GM21717 (cell line): ENCODE measurements at regions not wholly inside any gene's neighbourhood (a gene's known extent, or its start where the extent isn't known, plus 50 kb on each side); places are given as distances from the start of the nearest gene placed in this dataset.

ENCODE experiments used
- ATAC-seq: cut with Tn5 transposase; IDR thresholded peaks from one replicate; pipeline ENCODE4 v1.9.1; 2021; ENCODE audit warnings: mild to moderate bottlenecking, moderate library complexity; ENCODE audit not compliant: unreplicated experiment

DNA sequence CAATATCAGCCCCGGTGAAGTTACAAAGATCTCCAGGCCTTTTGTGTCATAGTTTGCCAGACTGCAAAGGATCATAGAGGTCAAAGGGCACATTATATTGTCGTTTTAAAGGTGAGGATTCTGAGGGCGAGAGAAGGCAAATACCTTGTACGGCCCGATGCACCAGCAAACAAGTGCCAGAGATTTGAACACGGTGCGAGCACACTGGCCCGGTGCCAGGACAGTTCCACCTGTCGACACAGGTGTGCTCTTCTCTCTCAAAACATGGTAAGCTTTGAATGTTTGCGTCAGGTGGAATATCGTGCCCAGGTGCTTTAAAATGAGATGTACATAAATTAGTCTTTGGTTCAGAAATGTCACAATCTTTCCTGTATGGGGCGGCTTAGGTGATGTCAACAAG is 776.1 kb upstream of the ID2 start:
- ATAC-seq: no peak

DNA sequence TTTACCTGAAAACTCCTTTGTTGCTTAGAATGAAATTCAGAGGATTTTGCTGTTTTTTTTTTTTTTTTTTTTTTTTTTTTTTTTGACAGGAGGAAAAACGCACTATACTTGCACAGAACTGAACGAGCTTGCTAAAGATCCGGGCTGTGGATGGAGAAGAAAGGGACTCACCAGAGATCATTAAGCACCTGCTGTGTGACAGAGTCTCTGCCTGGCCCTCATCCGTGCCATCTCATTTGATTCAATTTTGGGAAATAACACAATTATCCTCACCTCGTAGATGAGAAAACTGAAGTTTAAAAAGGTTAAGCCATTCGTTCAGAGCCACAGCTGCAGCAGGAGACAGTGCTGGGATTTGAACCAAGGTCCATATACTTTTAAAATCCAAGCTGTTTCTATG is 775.4 kb upstream of the ID2 start:
- no peak for ATAC-seq

DNA sequence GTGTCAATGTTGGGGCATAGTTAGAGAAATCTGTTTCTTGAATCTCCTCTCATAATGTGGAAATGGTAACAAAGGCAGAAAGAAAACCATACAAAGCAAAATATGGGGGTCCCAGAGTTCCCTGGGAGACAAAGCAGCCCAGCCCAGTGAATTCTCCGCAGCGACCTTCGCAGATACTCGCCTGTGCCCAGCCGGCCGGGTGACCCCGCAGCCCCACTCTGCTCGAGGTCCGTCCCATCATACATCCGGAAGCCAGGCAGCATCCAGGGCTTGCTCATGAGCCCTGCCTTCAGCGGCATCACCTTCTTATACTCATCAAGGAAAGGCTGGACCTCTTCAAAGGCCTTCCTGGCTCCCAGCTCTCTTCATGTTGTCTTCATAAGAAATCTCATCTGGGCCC is 774.8 kb upstream of the ID2 start:
- no peak for ATAC-seq

- ATAC-seq: no peak
These were observed 771.1 kb upstream of the ID2 start for GRCh38 chr2:7910752-7911151.

DNA sequence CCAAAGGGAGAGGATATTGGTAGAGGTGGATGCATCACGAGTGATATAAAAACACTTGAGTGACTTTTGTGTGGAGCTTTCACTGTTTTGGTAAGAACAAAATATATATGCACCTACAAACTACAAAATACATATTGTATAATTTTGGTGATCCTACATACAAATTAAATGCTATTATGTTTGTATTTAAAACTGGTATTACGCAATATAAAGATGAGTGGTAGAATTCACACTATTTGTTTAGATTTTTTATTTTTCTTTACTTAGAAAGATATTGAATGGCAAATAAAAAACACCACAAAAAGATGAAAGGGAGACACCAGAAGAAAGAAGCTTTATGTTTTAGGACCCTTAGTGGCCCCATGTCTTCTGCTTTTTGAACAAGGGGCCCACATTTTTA is 770.7 kb upstream of the ID2 start:
- ATAC-seq: no peak

GRCh38 chr2:7913974-7914373 is 767.9 kb upstream of the ID2 start:
- ATAC-seq: no peak

DNA sequence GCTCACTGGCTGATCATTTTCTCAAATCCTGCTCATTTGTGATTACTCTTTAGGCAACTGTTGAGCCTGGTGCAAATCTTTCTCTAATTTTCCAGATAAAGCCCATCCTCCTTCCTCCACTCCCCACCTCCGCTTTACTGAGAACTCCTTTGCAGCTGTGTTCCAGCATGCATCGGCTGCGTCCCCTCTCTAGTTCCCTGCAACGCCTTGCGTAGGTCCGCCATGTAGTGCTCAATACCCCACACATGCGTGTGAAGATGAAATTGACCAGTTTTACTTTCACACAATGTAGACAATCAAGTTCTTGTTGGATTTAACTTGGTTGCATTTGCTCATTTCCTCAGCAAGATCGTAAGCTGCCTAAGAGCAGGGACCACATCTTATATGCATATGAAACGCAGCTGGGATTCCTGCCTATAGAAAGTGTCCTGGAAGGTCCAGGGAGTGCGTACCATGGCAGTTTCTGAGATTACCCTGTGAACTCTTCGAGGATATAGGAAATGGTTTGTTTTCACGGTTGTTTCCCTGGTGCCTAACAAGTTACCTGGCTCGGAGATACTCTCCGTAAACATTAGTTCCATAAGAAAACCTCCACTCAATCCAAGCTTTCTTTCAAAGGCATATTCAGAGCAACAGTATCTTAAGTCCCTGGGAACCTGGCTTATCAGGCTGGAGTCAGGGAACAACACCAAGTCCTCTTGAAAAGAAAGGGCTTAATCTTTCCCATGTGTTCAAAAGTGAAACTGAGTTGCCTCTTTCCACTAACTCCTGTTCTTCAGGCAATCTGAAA is 766.4 kb upstream of the ID2 start:
- ATAC-seq: no peak

- no peak for ATAC-seq
These were observed 765.2 kb upstream of the ID2 start for GRCh38 chr2:7916670-7917069.

DNA sequence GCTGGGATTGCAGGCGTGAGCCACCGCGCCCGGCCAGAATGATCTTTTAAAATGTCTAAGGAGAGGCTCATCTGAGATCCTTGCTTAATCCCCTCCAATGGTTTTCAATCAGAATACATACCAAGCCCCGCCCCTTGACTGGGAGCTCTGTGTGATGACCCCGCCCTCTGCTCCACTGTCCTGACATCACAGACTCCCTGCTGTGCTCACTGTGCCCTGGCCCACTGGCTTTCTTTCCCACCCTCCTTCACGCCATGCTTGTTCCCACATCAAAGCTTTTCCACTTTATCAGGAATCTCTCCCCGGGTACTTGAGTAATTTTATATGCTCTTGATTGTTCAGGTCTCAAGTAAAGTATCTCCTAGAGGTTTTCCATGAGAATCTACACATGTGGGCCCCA is 762.3 kb upstream of the ID2 start:
- no peak for ATAC-seq

- ATAC-seq: no peak
These were observed 757.7 kb upstream of the ID2 start for GRCh38 chr2:7924023-7924762.

- no peak for ATAC-seq
These were observed 756.4 kb upstream of the ID2 start for GRCh38 chr2:7925506-7925905.

- no peak for ATAC-seq
These were observed 754.2 kb upstream of the ID2 start for GRCh38 chr2:7927691-7928090.

DNA sequence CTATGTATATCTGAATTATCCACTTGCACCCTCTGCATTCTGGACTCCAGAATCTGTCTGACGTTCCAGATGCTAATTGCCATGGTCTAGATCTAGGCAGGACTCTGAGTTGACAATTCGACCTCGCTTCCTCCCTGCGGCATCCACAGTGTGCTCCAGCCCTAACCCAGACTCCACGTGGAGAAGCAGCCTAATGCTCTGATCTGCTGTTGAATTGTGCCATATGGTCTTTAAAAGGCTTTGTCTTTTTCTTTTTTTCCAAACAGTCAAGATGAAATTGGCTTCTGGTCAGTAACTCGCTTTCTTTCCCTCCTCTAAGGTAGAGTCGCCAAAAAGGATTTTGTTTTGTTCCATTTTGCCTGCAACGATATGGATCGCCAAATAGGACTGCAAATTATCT is 752.6 kb upstream of the ID2 start:
- no peak for ATAC-seq

- ATAC-seq: no peak
These were observed 750.8 kb upstream of the ID2 start for GRCh38 chr2:7930800-7931635.

GRCh38 chr2:7931808-7932207 is 750.0 kb upstream of the ID2 start:
- no peak for ATAC-seq

- ATAC-seq: no peak
These were observed 748.2 kb upstream of the ID2 start for GRCh38 chr2:7933672-7934071.

DNA sequence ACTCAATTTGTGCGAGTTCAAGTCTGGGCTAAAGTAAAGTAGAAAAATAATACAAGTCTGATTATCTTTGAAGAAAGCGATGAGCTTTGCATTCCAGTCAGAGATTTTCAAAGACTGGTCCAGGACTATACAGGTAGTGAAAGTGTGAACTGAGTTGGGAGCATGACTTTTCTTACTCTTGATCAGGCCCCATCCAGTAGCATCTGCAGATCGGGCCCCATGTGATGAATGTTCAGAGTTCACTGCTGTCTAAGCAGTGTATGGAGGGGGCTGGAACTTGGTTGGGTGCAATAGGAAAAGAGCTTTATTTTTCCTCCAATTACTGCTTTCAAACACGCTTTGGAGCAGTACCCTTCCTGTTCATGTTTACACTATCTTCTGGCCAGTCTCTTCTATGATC is 747.4 kb upstream of the ID2 start:
- ATAC-seq: no peak

- no peak for ATAC-seq
These were observed 744.8 kb upstream of the ID2 start for GRCh38 chr2:7937082-7937481.

DNA sequence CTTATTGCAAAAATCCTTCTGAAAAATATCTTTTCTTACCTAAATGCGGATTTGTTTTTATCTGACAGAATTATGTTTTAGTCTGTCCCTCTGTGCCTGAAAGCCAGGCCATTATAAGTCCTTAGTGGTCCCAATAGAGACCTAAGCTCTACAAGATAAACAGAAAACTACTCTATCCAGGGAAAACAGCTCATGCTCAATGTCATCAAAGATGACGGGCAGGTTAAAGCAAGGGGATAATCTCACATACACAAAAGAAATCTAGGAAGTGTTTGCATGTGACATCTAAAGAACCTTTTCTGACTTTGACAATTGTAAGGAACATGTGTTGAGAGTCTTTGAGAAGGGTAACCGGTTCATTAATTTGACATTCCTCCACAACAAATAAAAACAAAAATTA is 741.1 kb upstream of the ID2 start:
- no peak for ATAC-seq

DNA sequence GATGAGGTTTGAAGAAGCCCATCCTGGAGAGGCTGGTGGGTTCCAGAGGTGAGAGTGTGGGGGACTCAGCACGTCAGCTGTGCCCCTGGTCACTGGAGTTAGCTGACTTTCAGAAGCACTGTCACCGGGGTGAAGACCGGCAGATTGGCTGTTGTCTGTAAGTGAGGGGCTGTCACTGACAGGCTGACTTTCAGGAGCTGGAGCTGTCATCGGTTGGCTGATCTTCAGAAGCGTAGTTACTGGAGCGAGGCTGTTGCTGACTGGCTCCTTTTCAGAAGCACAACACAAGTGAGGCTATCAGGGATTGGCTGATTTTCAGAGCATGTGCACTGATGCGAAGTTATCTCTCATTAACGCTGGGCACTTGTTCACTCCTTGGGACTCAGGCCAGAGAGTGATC is 738.4 kb upstream of the ID2 start:
- ATAC-seq: no peak

DNA sequence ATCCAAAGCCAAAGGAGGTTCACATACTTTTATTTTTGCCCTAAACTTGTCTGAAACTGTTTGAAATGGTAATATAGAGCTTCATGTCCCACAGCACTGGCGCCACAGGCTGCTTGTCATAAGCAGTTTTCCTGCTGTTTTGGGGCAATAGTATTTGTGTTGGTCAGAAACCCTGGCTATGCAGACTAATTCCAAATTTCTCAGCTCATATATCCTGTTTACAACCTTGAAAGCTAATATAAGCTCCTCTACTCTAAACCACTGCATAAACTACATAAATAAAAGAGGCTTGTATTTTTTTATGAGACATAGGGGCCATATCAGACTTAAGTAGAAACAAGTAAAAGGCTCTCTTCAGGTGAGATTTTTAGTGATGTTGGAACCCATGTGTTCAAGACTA is 736.8 kb upstream of the ID2 start:
- no peak for ATAC-seq
